GM12864 (cell line): ENCODE measurements at regions not wholly inside any gene's neighbourhood (a gene's known extent, or its start where the extent isn't known, plus 50 kb on each side); places are given as distances from the start of the nearest gene placed in this dataset.

Source experiments
- DNase-seq: peaks from one replicate; pipeline ENCODE4 v3.0.0-alpha.2; 2011; ENCODE audit warnings: low read depth
- H3K4me3 ChIP-seq: 2 replicates; pipeline ENCODE4 v1.5.1; 2011; ENCODE audit warnings: mild to moderate bottlenecking, low read depth, low read length, control low read depth
- CTCF ChIP-seq: IDR thresholded peaks from 2 replicates; pipeline ENCODE4 v1.5.1; 2011; ENCODE audit warnings: low read depth, mild to moderate bottlenecking, moderate library complexity, low read length, control low read depth, inconsistent platforms; ENCODE audit errors: missing control alignments

GRCh38 chr18:40215979-40216378 lies 1739.1 kb upstream of the PIK3C3 start:
- no peak for DNase-seq
- no peak for TF ChIP-seq CTCF
- no peak overlapping the region for H3K4me3 ChIP-seq

GRCh38 chr18:40210696-40211095 lies 1744.3 kb upstream of the PIK3C3 start:
- TF ChIP-seq CTCF = no peak
- H3K4me3 ChIP-seq = no peak overlapping the region
- no peak for DNase-seq

- DNase-seq = no peak
- TF ChIP-seq CTCF = no peak
- H3K4me3 ChIP-seq = no peak overlapping the region
Measured at GRCh38 chr18:40208958-40209357, 1746.1 kb upstream of the PIK3C3 start.

GRCh38 chr18:40197711-40198110 lies 1757.3 kb upstream of the PIK3C3 start:
- DNase-seq = no peak
- H3K4me3 ChIP-seq = no peak overlapping the region
- TF ChIP-seq CTCF = no peak

GRCh38 chr18:40186677-40187076 lies 1768.4 kb upstream of the PIK3C3 start:
- no peak for DNase-seq
- no peak overlapping the region for H3K4me3 ChIP-seq
- TF ChIP-seq CTCF = no peak

GRCh38 chr18:40179729-40180461 lies 1775.1 kb upstream of the PIK3C3 start:
- no peak for DNase-seq

More at GRCh38 chr18:40179729-40180461, 1775.1 kb upstream of the PIK3C3 start:
- no peak overlapping the region for H3K4me3 ChIP-seq
- no peak for TF ChIP-seq CTCF
